ENCODE measurements at regions not wholly inside any gene's neighbourhood (a gene's known extent, or its start where the extent isn't known, plus 50 kb on each side); places are given as distances from the start of the nearest gene placed in this dataset.

DNA sequence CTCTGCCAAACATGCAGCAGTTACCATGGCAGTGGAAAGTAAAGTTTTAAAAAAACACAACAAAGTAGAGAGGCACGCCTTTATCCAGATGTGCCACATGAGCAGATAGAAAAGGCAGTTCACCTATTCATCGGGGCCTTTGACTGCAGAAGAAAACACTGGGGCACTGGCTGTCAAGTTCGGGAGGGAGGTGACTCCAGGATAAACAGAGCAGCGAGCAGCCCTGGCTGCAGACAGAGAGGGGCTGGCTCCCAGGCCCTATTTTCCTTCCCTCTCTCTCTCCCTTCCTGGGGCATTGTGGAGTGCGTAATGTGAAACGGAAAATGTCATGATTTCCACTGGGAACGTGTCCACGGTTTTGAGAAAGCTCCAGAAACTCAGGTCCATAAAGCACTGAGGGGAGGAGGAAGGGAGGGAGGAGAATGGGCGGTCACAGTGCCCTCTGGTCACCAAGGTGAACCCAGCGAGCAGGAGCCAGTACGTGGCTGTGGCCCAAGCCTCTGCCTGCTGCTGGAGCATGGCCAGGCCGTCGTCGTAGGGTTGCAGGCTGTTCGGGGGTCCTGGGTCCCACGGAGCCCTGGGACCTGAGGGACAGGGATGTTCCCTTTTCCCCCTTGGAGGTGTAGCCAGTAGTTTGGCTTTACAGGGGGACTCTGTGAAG is 114.7 kb upstream of the IRF2BP2 start (continued):
- TF ChIP-seq, protein P1, sequence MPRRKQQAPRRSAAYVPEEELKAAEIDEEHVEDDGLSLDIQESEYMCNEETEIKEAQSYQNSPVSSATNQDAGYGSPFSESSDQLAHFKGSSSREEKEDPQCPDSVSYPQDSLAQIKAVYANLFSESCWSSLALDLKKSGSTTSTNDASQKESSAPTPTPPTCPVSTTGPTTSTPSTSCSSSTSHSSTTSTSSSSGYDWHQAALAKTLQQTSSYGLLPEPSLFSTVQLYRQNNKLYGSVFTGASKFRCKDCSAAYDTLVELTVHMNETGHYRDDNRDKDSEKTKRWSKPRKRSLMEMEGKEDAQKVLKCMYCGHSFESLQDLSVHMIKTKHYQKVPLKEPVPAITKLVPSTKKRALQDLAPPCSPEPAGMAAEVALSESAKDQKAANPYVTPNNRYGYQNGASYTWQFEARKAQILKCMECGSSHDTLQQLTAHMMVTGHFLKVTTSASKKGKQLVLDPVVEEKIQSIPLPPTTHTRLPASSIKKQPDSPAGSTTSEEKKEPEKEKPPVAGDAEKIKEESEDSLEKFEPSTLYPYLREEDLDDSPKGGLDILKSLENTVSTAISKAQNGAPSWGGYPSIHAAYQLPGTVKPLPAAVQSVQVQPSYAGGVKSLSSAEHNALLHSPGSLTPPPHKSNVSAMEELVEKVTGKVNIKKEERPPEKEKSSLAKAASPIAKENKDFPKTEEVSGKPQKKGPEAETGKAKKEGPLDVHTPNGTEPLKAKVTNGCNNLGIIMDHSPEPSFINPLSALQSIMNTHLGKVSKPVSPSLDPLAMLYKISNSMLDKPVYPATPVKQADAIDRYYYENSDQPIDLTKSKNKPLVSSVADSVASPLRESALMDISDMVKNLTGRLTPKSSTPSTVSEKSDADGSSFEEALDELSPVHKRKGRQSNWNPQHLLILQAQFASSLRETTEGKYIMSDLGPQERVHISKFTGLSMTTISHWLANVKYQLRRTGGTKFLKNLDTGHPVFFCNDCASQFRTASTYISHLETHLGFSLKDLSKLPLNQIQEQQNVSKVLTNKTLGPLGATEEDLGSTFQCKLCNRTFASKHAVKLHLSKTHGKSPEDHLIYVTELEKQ (CRISPR knock-in tag; IDR thresholded peaks at IDR 0.05): no peak
- TF ChIP-seq ZC3H4 (CRISPR knock-in tag; IDR thresholded peaks at IDR 0.05; ENCODE audit: borderline replicate concordance) (peak; percentile 74), CEBPG (CRISPR knock-in tag; IDR thresholded peaks at IDR 0.05) (0 out of 2 replicates have a peak, but pooled peaks have one; percentile 38), CEBPG (tag; conservative IDR thresholded peaks at IDR 0.05 in 1 of 2, IDR thresholded peaks at IDR 0.05 in 1 of 2) (no peak), ZNF77 (CRISPR knock-in tag; IDR thresholded peaks at IDR 0.05) (0 out of 2 replicates have a peak, but pooled peaks have one; percentile 39), ESRRB (CRISPR knock-in tag; IDR thresholded peaks at IDR 0.05; ENCODE audit: borderline replicate concordance) (peak; percentile 59; the same call in 1 of the 2 replicates), ZNF583 (CRISPR knock-in tag; IDR thresholded peaks at IDR 0.05) (peak; percentile 56; the same call in 1 of the 2 replicates), ZNF75A (CRISPR knock-in tag; IDR thresholded peaks at IDR 0.05) (peak; percentile 64), RFX7 (CRISPR knock-in tag; IDR thresholded peaks at IDR 0.05) (0 out of 2 replicates have a peak, but pooled peaks have one; percentile 25), POLR2G (IDR thresholded peaks at IDR 0.05; ENCODE audit: low read depth, low read length) (peak; percentile 74), KDM5B (IDR thresholded peaks at IDR 0.05; ENCODE audit: insufficient replicate concordance, low read depth, low read length) (peak; percentile 56), NR4A1 (CRISPR knock-in tag; IDR thresholded peaks at IDR 0.05) (peak; percentile 72), NR4A1 (tag; IDR thresholded peaks at IDR 0.05) (peak; percentile 53; the same call in 1 of the 2 replicates), DDX20 (tag; IDR thresholded peaks at IDR 0.05; ENCODE audit: low read depth) (0 out of 2 replicates have a peak, but pooled peaks have one; percentile 24), MIER1 (IDR thresholded peaks at IDR 0.05; ENCODE audit: low read depth) (no peak)
- TF ChIP-seq, protein P2, sequence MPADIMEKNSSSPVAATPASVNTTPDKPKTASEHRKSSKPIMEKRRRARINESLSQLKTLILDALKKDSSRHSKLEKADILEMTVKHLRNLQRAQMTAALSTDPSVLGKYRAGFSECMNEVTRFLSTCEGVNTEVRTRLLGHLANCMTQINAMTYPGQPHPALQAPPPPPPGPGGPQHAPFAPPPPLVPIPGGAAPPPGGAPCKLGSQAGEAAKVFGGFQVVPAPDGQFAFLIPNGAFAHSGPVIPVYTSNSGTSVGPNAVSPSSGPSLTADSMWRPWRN (IDR thresholded peaks at IDR 0.05; ENCODE audit: low read depth): no peak
- TF ChIP-seq, protein P3, sequence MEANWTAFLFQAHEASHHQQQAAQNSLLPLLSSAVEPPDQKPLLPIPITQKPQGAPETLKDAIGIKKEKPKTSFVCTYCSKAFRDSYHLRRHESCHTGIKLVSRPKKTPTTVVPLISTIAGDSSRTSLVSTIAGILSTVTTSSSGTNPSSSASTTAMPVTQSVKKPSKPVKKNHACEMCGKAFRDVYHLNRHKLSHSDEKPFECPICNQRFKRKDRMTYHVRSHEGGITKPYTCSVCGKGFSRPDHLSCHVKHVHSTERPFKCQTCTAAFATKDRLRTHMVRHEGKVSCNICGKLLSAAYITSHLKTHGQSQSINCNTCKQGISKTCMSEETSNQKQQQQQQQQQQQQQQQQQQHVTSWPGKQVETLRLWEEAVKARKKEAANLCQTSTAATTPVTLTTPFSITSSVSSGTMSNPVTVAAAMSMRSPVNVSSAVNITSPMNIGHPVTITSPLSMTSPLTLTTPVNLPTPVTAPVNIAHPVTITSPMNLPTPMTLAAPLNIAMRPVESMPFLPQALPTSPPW (CRISPR knock-in tag; IDR thresholded peaks at IDR 0.05): 0 out of 2 replicates have a peak, but pooled peaks have one; percentile 17
- TF ChIP-seq, protein P4, sequence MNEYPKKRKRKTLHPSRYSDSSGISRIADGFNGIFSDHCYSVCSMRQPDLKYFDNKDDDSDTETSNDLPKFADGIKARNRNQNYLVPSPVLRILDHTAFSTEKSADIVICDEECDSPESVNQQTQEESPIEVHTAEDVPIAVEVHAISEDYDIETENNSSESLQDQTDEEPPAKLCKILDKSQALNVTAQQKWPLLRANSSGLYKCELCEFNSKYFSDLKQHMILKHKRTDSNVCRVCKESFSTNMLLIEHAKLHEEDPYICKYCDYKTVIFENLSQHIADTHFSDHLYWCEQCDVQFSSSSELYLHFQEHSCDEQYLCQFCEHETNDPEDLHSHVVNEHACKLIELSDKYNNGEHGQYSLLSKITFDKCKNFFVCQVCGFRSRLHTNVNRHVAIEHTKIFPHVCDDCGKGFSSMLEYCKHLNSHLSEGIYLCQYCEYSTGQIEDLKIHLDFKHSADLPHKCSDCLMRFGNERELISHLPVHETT (CRISPR knock-in tag; conservative IDR thresholded peaks at IDR 0.05 in 1 of 2, IDR thresholded peaks at IDR 0.05 in 1 of 2): peak in 1 of 2 experiments; percentile 13; a peak in 1 of 4 replicates
- TF ChIP-seq, protein P5, sequence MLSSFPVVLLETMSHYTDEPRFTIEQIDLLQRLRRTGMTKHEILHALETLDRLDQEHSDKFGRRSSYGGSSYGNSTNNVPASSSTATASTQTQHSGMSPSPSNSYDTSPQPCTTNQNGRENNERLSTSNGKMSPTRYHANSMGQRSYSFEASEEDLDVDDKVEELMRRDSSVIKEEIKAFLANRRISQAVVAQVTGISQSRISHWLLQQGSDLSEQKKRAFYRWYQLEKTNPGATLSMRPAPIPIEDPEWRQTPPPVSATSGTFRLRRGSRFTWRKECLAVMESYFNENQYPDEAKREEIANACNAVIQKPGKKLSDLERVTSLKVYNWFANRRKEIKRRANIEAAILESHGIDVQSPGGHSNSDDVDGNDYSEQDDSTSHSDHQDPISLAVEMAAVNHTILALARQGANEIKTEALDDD (IDR thresholded peaks at IDR 0.05): 0 out of 2 replicates have a peak, but pooled peaks have one; percentile 26

Data from K562 (cell line).